ENCODE measurements at regions not wholly inside any gene's neighbourhood (a gene's known extent, or its start where the extent isn't known, plus 50 kb on each side); places are given as distances from the start of the nearest gene placed in this dataset.

- TF ChIP-seq CTCF (IDR thresholded peaks at IDR 0.05): no peak
- TF ChIP-seq POLR2A (IDR thresholded peaks at IDR 0.05): no peak
- no peak for TF ChIP-seq EP300 (IDR thresholded peaks at IDR 0.05)
Measured at GRCh38 chr14:42014301-42014700, 407.6 kb downstream of the LRFN5 start.
